ENCODE measurements at regions not wholly inside any gene's neighbourhood (a gene's known extent, or its start where the extent isn't known, plus 50 kb on each side); places are given as distances from the start of the nearest gene placed in this dataset.
"Not testable (repeated sequence)": the region's sequence is repeated elsewhere in the genome, so short reads cannot be mapped to it uniquely, and the experiment has no call there.

DNA sequence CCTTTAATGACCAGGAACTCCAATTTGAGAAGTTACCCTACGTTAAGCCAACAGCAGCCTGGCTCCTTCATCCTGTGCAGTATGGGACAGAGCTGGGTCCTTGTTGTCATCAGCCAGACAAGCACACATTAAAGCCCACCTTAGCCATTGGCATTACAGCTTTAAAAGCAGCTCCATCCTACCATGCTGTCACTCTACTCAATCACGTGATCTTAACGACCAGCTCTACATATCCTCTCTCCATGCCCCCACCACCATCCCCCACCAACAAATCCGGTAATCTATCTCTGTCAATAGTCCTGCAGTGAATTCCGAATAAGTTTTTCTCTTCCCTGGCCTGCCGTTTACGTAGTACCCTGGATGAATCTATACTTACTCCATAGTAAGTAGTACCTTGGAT is 82.9 kb upstream of the DGKG start:
- Histone ChIP-seq H3K36me3 (ENCODE audit: low read depth) (no peaks in the 10 kb centered on the region), H3K4me3 (ENCODE audit: severe bottlenecking) (no peak overlapping the region), H3K9me3 (ENCODE audit: severe bottlenecking) (no peaks in the 10 kb centered on the region), H3K27me3 (ENCODE audit: insufficient read depth, poor library complexity, severe bottlenecking) (no peaks in the 10 kb centered on the region), H3K27ac (ENCODE audit: poor library complexity, severe bottlenecking) (no peak overlapping the region), H3K4me1 (ENCODE audit: insufficient read depth, poor library complexity, severe bottlenecking) (no peaks in the 10 kb centered on the region)
- ATAC-seq (ENCODE audit: low read depth) = no peak
- DNase-seq (ENCODE audit: low spot score) = no peak
- no peak for TF ChIP-seq CTCF (IDR thresholded peaks at IDR 0.05; ENCODE audit: poor library complexity, severe bottlenecking)

- DNase-seq (ENCODE audit: low spot score) (no peak), ATAC-seq (ENCODE audit: low read depth) (no peak)
- Histone ChIP-seq H3K27me3 (ENCODE audit: insufficient read depth, poor library complexity, severe bottlenecking) (no peaks in the 10 kb centered on the region), H3K36me3 (ENCODE audit: low read depth) (no peaks in the 10 kb centered on the region), H3K4me3 (ENCODE audit: severe bottlenecking) (no peak overlapping the region), H3K9me3 (ENCODE audit: severe bottlenecking) (no peaks in the 10 kb centered on the region), H3K27ac (ENCODE audit: poor library complexity, severe bottlenecking) (no peak overlapping the region), H3K4me1 (ENCODE audit: insufficient read depth, poor library complexity, severe bottlenecking) (no peaks in the 10 kb centered on the region)
- no peak for TF ChIP-seq CTCF (IDR thresholded peaks at IDR 0.05; ENCODE audit: poor library complexity, severe bottlenecking)
These were observed 82.3 kb upstream of the DGKG start for GRCh38 chr3:186444288-186444687.

DNA sequence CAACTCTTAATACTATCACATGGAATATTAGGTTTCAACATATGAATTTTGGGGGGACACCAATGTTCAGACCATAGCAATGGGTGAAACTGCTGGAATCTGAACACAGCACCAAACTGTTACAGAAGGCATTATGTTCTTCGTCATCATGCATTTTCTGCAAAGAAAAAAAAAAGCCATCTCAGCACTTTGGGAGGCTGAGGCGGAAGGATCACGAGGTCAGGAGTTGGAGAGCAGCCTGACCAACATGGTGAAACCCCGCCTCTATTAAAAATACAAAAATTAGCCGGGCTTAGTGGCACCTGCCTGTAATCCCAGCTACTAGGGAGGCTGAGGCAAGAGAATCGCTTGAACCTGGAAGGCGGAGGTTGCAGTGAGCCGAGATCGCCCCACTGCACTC is 80.9 kb upstream of the DGKG start:
- not testable (repeated sequence) for ATAC-seq (ENCODE audit: low read depth); H3K4me1 ChIP-seq (ENCODE audit: insufficient read depth, poor library complexity, severe bottlenecking); H3K27ac ChIP-seq (ENCODE audit: poor library complexity, severe bottlenecking); DNase-seq (ENCODE audit: low spot score); H3K27me3 ChIP-seq (ENCODE audit: insufficient read depth, poor library complexity, severe bottlenecking); H3K36me3 ChIP-seq (ENCODE audit: low read depth); H3K4me3 ChIP-seq (ENCODE audit: severe bottlenecking); H3K9me3 ChIP-seq (ENCODE audit: severe bottlenecking)

DNA sequence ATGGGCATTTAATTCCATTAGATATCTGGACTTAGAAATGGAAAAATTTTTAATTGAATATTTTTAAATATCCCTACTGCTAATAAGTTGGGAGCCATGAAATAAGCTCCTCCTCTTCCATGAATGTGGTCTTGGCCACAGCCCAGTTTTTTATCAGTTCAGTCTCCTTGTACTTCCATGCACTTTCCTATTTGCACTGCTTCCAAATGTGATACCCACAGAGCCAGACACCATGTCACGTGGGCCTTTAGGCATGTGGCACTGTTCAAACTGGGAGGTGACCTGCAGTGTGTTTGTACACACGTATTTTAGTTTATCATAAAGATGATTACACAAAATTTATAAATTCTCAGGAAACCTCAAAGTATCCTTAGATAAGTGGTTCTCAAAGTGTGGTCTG is 80.1 kb upstream of the DGKG start:
- no peak overlapping the region for H3K4me3 ChIP-seq (ENCODE audit: severe bottlenecking)
- ATAC-seq (ENCODE audit: low read depth) (no peak), DNase-seq (ENCODE audit: low spot score) (no peak)
- H3K4me1 ChIP-seq (ENCODE audit: insufficient read depth, poor library complexity, severe bottlenecking) = no peaks in the 10 kb centered on the region
- no peaks in the 10 kb centered on the region for H3K9me3 ChIP-seq (ENCODE audit: severe bottlenecking)
- no peak for TF ChIP-seq CTCF (IDR thresholded peaks at IDR 0.05; ENCODE audit: poor library complexity, severe bottlenecking)
- no peak overlapping the region for H3K27ac ChIP-seq (ENCODE audit: poor library complexity, severe bottlenecking)
- no peaks in the 10 kb centered on the region for H3K36me3 ChIP-seq (ENCODE audit: low read depth)
- H3K27me3 ChIP-seq (ENCODE audit: insufficient read depth, poor library complexity, severe bottlenecking) = no peaks in the 10 kb centered on the region

DNA sequence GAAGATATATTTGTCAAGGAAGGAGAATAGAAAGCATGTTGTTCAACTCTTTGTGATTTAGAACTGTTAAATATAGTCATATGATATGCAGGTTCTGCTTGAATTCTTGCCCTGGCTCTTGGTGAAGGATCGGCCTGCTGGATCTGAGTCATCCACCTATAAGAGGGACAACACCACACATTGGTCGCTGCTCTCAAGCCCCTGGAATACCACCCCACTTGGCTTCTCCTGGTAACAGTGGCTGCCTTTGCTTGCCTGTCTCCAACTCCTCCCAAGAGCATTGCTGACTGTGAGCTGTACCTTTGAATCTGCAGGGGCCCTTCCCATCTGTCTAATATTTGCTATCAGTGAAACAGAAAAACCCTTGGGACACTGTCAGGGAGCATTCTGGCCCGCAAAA is 78.9 kb upstream of the DGKG start:
- no peak overlapping the region for H3K4me3 ChIP-seq (ENCODE audit: severe bottlenecking)
- no peak overlapping the region for H3K27ac ChIP-seq (ENCODE audit: poor library complexity, severe bottlenecking)
- TF ChIP-seq CTCF (IDR thresholded peaks at IDR 0.05; ENCODE audit: poor library complexity, severe bottlenecking) = no peak
- H3K4me1 ChIP-seq (ENCODE audit: insufficient read depth, poor library complexity, severe bottlenecking) = no peaks in the 10 kb centered on the region
- H3K36me3 ChIP-seq (ENCODE audit: low read depth) = no peaks in the 10 kb centered on the region
- H3K9me3 ChIP-seq (ENCODE audit: severe bottlenecking) = no peaks in the 10 kb centered on the region
- DNase-seq (ENCODE audit: low spot score) = no peak
- no peak for ATAC-seq (ENCODE audit: low read depth)
- no peaks in the 10 kb centered on the region for H3K27me3 ChIP-seq (ENCODE audit: insufficient read depth, poor library complexity, severe bottlenecking)

Measured in RWPE2 (cell line).